Stimulated activated CD8-positive, alpha-beta memory T cell treated with anti-CD3 and anti-CD28 coated beads, Interleukin-7, amount 100 ng/mL, for 4 hours (primary cell): ENCODE measurements at regions not wholly inside any gene's neighbourhood (a gene's known extent, or its start where the extent isn't known, plus 50 kb on each side); places are given as distances from the start of the nearest gene placed in this dataset.
"Not testable (repeated sequence)": the region's sequence is repeated elsewhere in the genome, so short reads cannot be mapped to it uniquely, and the experiment has no call there.

Source experiments
- DNase-seq, 2 donors: peaks; one replicate each; pipeline ENCODE4 v3.0.0-alpha.2; 2020; ENCODE audit warnings: low read depth in 2 of 2

- no peak for DNase-seq
These were observed 295.6 kb downstream of the PTPRC start for GRCh38 chr1:198934426-198934825.

DNA sequence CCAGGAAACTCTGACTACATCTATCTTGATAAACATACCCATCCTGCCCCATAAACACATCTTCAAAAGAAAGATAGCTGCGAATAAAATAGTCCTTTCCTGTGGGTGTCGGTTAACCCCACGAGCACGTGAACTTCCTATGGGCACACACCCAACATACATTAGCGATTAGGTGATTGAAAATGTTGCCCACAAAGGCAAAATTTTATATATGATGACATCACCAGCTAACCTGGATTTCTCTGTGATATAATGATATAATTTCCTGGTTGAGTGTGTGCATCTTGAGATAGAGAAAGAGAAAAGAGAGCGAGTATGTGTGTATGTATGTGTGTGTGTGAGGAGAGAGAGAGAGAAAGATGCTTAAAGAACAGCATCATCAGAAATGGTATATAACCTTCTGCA lies 296.1 kb downstream of the PTPRC start:
- DNase-seq: peak; percentile 52 to 55

DNA sequence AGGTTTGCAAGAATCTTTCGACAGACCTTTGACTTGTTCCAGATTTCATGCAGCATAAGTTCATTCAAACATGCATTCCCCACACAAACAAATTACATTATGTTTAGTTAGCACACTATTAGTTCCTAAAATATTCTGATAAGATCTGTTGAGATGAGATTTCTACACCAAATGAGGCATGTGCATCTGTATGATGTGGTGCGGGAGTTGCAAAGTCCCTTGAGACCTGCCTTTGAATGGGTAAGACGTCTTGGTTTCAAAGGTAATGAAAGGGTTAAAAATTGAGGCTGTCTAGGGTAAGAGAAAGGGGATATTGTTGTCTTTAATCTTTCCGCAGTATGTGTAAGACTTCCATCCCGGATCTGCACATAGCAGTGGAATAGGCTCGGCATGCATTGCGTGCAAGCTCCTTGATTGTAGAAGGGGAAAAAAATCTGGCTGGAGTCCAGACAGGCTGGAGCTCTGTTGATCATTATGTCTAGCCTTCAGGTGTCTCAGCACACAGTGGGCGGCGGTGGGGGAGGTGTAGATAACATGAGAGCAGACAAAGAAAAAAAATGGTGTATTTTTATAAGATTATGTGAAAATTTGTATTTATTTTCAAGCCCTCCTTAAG lies 296.6 kb downstream of the PTPRC start:
- peak; percentile 46 to 65 for DNase-seq

- no peak for DNase-seq
These were observed 297.7 kb downstream of the PTPRC start for GRCh38 chr1:198936371-198937083.

DNA sequence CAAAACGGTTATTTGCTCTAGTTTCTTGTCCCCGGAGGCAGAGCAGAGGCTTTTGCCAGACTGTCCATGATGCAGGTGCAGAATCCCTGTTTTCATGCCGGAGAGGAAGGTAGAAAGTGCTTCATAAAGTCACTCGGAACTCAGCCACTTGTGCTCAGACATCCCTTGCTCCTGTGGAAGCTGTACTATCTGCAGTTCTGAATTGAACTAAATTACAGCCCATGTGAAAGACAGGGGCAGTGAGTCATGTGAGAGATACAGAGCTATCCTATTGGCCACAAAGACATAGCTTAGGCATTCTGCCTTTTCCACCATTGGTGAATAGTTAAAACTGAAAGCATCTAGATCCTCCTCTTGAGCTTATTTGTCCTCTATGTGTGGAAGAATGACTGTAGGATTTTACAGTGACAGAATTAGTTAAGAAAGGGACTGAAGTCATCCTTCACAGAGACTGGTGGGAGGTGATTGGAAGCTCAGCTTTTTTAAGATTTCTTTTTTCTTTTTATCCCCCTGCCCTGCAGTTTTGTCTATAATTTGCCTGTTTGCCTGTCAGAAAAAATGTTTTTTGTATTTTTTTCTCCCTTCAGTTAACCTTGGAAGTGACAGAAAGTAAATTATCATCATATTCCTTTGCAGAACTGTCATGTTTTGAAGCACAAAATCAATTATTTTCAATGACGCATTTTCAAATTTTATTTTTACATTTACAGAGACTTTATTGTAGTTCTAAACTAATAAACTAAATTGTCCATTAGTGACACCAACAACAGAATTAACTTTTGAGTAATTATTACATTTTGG lies 298.6 kb downstream of the PTPRC start:
- DNase-seq: peak; percentile 13 to 24

- DNase-seq: no peak
These were observed 300.4 kb downstream of the PTPRC start for GRCh38 chr1:198939286-198939685.

DNA sequence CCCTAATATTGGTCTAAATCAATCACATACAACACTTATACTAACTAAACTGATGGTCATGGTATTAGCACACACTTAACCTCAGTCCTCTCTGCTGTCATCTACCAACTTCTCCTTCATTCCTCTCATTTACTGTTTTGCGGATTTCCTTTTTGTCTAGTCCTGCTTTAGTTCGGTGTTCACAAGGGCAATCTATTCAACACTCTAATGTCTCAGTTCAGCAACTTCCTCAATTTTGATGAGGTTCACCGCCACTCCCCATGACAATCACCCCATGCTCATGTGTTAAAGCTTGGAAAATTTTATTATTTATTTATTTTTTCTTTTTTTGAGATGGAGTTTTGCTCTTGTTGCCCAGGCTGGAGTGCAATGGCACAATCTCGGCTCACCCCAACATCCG lies 301.1 kb downstream of the PTPRC start:
- no peak for DNase-seq

DNA sequence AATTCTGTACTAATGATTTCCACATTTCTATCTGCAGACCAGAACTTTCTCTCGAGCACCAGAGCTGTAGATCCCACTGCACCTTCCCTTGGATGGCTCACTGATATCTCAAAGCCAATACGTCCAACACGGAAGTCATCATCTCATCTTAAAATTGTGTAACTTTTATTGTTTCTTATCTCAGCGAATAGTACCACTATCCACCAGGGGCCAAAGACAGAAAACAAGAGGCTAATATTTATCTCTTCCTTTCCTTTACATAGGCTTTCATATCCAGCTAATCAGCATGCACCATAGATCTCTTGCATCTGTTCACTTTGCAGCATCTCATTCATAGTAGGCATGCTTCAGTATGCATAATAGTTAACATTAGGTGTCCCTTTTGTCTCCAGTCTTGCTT lies 303.6 kb downstream of the PTPRC start:
- DNase-seq: no peak

GRCh38 chr1:198943484-198944187 lies 304.8 kb downstream of the PTPRC start:
- DNase-seq: no peak

DNA sequence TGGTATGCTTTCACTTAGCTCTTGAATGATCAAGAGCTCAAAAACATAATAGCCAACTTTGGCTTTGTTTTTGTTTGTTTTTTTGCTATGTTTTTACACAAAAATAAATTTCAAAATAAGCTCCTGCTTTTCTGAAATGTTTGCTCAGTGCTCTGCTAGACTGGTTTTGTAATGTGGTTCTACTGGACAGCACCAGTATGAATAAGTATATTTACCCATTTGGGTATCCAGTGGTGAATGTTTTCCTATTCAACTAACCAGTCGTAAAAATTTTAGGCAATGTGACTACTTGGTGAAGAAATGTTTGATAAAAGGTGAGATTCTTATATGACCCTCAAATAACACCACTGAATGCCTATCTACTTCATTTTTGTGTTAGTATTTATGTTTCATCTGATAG lies 308.6 kb downstream of the PTPRC start:
- no peak for DNase-seq

DNA sequence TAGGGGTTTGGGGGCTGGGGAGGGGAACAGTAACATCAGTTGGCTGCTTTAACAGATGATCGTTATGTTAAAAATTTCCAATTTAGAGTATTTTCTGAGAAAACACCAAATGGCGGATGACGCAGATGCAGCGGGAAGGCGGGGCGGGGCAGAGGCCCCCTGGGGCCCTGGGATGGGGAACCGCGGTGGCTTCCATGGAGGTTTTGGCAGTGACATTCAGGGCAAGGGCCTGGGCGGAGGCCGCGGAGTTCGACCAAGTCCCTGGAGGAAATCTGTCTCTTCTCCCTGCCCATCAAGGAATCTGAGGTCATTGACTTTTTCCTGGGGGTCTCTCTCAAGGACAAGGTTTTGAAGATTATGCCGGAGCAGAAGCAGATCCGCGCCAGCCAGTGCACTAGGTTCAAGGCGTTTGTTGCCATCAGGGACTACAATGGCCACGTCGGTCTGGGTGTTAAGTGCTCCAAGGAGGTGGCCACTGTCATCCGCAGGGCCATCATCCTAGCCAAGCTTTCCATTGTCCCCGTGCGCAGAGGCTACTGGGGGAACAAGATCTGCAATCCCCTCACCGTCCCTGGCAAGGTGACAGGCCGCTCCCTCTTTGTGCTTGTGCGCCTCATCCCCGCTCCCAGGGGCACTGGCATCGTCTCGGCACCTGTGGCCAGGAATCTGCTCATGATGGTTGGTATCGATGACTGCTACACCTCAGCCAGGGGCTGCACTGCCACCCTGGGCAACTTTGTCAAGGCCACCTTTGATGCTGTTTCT lies 310.2 kb downstream of the PTPRC start:
- no peak for DNase-seq

- DNase-seq: no peak
These were observed 311.2 kb downstream of the PTPRC start for GRCh38 chr1:198950036-198950435.

GRCh38 chr1:198955085-198955484 lies 316.2 kb downstream of the PTPRC start:
- DNase-seq: no peak

DNA sequence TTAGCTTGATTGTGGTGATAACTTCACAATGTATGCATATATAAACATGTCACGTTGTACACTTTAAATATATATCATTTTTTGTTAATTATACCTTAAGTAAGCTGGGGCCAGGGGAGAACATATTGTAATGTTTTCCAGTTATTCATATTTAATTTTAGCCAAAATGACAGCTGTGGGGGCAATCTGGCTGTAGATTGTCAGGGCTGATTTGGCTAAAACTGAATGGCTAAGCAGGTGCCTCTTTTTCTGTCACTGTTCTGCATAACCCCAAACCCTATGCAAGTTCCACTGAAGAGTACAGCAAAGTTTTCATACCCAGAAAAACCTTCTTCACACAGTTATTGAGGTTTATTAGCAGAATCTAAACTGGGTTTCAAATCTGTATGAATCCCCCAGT lies 318.2 kb downstream of the PTPRC start:
- no peak for DNase-seq

- no peak for DNase-seq
These were observed 320.2 kb downstream of the PTPRC start for GRCh38 chr1:198959032-198959431.

DNA sequence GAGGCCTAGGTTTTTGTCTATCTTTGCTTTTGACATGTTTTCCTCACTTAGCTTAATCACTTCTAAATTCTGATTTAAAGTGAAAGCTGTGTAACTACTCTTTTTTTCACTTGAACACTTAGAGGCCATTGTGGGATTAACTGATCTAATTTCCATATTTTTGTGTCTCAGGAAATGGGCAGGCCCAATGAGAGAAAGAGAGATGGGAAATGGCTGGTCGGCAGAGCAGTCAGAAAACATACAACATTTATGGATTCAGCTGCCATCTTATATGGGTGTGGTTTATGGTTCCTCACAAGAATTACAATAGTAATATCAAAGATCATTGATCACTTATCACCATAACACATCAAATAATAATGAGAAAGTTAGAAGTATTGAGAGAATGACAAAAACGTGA lies 320.8 kb downstream of the PTPRC start:
- DNase-seq: no peak

GRCh38 chr1:198963796-198964195 lies 325.0 kb downstream of the PTPRC start:
- not testable (repeated sequence) for DNase-seq

- no peak for DNase-seq
These were observed 327.7 kb downstream of the PTPRC start for GRCh38 chr1:198966519-198966918.

GRCh38 chr1:198967566-198967965 lies 328.7 kb downstream of the PTPRC start:
- DNase-seq: no peak

DNA sequence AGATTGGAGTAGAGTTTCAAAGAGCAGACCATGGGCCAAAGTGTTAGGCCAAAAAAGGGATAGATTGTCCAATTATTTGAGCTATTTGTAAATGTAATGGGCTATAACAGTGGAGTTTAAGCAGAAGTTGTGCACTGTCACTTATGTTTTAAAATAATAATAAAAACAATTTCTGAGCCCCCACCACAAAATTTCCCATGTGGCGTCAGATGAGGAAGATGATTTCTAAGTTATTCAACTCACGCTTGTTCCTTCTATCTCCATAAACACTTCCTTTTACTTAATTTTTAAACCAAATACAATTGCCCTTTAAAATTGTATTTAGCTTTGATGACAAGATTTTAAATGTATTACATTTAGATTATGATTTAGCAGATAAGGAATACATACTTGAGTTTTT lies 330.0 kb downstream of the PTPRC start:
- no peak for DNase-seq

DNA sequence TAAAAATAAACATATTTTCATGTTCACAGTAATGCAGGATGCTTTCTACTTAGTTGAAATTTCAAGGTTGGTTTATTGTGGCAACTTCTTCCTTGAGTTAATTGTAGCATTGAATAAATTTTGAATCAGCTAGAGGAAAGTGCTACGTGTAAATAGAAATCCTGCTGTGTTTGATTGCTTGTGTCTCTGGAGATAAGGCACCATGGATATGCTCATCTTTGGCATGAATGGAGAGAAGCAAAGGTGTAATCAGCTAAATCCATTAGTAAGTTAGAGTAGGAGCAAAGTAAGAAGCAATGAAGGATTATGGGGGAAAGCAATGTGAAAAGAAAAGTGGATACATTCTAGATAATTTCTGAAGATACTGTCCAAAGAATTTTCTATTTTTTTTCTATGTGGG lies 331.1 kb downstream of the PTPRC start:
- no peak for DNase-seq

- DNase-seq: no peak
These were observed 332.1 kb downstream of the PTPRC start for GRCh38 chr1:198970916-198971315.
